Thoracic aorta (tissue), 2 donors: ENCODE measurements at regions not wholly inside any gene's neighbourhood (a gene's known extent, or its start where the extent isn't known, plus 50 kb on each side); places are given as distances from the start of the nearest gene placed in this dataset.

Experiments used
- ATAC-seq: fragments of 150-250 bp; one replicate; pipeline ENCODE4 v1.8.0; 2017; ENCODE audit warnings: low read depth; ENCODE audit not compliant: insufficient number of reproducible peaks, low FRiP score
- DNase-seq: peaks from one replicate; pipeline ENCODE4 v3.0.0-alpha.2; 2020; ENCODE audit warnings: low spot score
- H3K27ac ChIP-seq, 2 donors: fragments of 200-600 bp; sonication (generic); 1 replicate in 1 of 2; 2 replicates in 1 of 2; pipeline ENCODE4 v1.5.1; 2016; ENCODE audit warnings: mild to moderate bottlenecking in 2 of 2, moderate library complexity in 2 of 2
- H3K27me3 ChIP-seq: fragments of 200-600 bp; sonication (generic); replicated peaks from 2 replicates; pipeline ENCODE4 v1.6.0; 2016; ENCODE audit warnings: mild to moderate bottlenecking; ENCODE audit not compliant: insufficient read depth
- H3K36me3 ChIP-seq: fragments of 200-600 bp; sonication (generic); one replicate; pipeline ENCODE4 v1.5.1; 2016
- H3K4me1 ChIP-seq, 2 donors: fragments of 200-600 bp; sonication (generic); 1 replicate in 1 of 2; 2 replicates in 1 of 2; pipeline versions ENCODE4 v1.5.1 to v1.6.0; 2016; ENCODE audit warnings: low read depth in 2 of 2, mild to moderate bottlenecking in 1 of 2; ENCODE audit not compliant: control insufficient read depth in 1 of 2
- H3K4me3 ChIP-seq: fragments of 200-600 bp; sonication (generic); 2 replicates; pipeline ENCODE4 v1.5.1; 2016; ENCODE audit warnings: mild to moderate bottlenecking
- H3K9me3 ChIP-seq: fragments of 200-600 bp; sonication (generic); 2 replicates; pipeline ENCODE4 v1.5.1; 2016
- TF ChIP-seq, protein P1 (sequence below): fragments of 200-600 bp; sonication (generic); IDR thresholded peaks from one replicate; pipeline ENCODE4 v1.5.1; 2019; ENCODE audit warnings: antibody characterized with exemption

DNA sequence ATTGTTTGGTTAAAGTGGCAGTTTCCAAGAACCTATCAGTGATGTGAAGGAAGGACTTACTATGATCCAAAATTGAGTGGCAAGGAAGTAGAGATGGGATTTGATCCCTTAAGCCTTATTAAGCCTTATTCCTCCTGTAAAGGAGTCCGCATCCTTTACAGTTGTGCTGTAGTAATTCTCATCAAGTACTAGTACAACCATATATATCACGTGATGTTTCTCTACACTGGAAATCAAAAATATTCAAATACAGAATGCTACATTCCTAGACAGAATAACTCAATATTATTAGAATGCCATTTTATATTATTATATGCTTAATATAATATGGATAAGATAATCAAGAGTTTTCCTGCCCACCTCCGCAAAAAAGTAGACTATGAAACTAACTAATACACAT, 312.4 kb upstream of the SPHKAP start:
- Histone ChIP-seq H3K27me3 (no peaks in the 10 kb centered on the region), H3K9me3 (no peaks in the 10 kb centered on the region), H3K4me1 (no peaks in the 10 kb centered on the region), H3K27ac (no peak overlapping the region), H3K36me3 (no peaks in the 10 kb centered on the region), H3K4me3 (no peak overlapping the region)
- no peak for DNase-seq
- ATAC-seq, result no peak
- TF ChIP-seq, protein P1, sequence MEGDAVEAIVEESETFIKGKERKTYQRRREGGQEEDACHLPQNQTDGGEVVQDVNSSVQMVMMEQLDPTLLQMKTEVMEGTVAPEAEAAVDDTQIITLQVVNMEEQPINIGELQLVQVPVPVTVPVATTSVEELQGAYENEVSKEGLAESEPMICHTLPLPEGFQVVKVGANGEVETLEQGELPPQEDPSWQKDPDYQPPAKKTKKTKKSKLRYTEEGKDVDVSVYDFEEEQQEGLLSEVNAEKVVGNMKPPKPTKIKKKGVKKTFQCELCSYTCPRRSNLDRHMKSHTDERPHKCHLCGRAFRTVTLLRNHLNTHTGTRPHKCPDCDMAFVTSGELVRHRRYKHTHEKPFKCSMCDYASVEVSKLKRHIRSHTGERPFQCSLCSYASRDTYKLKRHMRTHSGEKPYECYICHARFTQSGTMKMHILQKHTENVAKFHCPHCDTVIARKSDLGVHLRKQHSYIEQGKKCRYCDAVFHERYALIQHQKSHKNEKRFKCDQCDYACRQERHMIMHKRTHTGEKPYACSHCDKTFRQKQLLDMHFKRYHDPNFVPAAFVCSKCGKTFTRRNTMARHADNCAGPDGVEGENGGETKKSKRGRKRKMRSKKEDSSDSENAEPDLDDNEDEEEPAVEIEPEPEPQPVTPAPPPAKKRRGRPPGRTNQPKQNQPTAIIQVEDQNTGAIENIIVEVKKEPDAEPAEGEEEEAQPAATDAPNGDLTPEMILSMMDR, result no peak

DNA sequence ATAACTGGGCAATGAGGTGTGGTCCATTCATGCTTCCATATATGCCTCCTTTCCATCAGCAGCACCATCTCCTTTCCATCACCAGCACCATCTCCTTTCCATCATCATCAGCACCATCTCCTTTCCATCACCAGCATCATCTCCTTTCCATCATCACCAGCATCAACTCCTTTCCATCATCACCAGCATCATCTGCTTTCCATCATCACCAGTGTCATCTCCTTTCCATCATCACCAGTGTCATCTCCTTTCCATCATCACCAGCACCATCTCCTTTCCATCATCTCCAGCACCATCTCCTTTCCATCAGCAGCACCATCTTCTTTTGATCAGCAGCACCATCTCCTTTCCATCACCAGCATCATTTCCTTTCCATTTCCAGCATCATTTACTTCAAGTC, 297.5 kb upstream of the SPHKAP start:
- Histone ChIP-seq H3K4me1 (no peaks in the 10 kb centered on the region), H3K27me3 (no peaks in the 10 kb centered on the region), H3K27ac (no peak overlapping the region), H3K36me3 (no peaks in the 10 kb centered on the region), H3K4me3 (no peak overlapping the region), H3K9me3 (no peaks in the 10 kb centered on the region)
- no peak for DNase-seq
- TF ChIP-seq, protein P1, result no peak
- ATAC-seq, result no peak

DNA sequence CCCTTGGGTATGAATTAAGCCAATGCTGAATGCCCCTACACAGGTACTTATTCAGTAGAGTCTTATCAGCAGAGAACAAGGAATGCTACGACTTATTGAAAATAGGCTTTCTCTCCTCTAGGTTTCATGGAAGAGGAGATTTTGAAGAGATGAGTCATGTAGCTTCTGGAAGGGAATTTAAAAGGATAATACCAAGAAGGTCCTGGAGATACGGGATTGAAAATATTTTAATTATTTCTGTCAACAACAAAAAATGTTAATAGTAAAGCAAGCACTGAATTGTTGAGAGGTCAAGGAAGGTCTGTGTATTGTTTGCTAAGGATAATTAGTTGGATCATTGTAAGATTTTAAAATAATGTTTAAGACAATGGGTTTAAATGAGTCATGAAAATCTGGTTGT, 293.0 kb upstream of the SPHKAP start:
- Histone ChIP-seq H3K9me3 (no peaks in the 10 kb centered on the region), H3K36me3 (no peaks in the 10 kb centered on the region), H3K4me1 (no peaks in the 10 kb centered on the region), H3K4me3 (no peak overlapping the region), H3K27me3 (no peaks in the 10 kb centered on the region), H3K27ac (no peak overlapping the region)
- DNase-seq (no peak), ATAC-seq (no peak)
- TF ChIP-seq, protein P1, result no peak

DNA sequence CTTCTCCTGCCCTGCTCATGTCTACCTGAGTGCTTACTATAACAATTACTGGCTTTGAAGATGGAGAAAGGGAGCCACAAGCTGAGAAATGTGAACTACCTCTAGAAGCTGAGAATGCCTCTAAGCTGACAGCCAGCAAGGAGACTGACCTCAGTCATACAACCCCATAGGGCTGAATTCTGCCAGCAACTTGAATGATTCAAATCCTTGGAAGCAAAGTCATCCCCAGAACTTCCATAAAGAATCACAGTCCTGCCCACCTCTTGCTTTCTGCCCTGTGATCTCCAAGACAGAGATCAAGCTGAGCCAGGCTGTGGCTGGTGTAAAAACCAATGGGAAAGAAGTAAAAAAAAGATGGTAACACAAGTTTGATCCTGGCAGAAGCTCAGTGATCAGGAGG, 288.2 kb upstream of the SPHKAP start:
- ATAC-seq, result no peak
- no peak for DNase-seq
- no peaks in the 10 kb centered on the region for H3K27me3 ChIP-seq
- no peak overlapping the region for H3K4me3 ChIP-seq
- H3K27ac ChIP-seq, result no peak overlapping the region
- no peaks in the 10 kb centered on the region for H3K36me3 ChIP-seq
- no peaks in the 10 kb centered on the region for H3K9me3 ChIP-seq
- H3K4me1 ChIP-seq, result no peaks in the 10 kb centered on the region
- TF ChIP-seq, protein P1, result no peak

DNA sequence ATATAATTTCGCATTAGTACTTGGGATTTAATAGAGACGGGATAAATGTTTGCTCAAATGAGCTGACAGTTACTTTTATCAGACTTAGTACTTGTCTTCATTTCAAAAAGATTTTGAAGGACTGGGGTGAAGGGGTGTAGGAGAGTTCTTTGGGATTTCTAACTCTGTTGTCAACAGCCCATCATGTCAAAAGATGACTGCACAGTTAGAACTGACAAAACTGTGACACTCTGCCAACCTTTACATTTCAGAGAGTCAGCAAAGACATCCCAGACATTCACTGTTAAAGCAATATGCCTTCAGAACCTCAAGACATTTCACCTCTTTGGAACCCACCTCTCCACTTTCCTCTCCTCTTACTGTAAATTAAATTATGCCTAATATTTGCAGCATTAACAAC, 285.4 kb upstream of the SPHKAP start:
- DNase-seq, result no peak
- H3K36me3 ChIP-seq, result no peaks in the 10 kb centered on the region
- TF ChIP-seq, protein P1, result no peak
- ATAC-seq, result no peak
- no peak overlapping the region for H3K4me3 ChIP-seq
- no peaks in the 10 kb centered on the region for H3K4me1 ChIP-seq
- no peak overlapping the region for H3K27ac ChIP-seq
- H3K27me3 ChIP-seq, result no peaks in the 10 kb centered on the region
- no peaks in the 10 kb centered on the region for H3K9me3 ChIP-seq
